Kasumi-1 (cell line): ENCODE measurements at regions not wholly inside any gene's neighbourhood (a gene's known extent, or its start where the extent isn't known, plus 50 kb on each side); places are given as distances from the start of the nearest gene placed in this dataset.

Source experiments
- DNase-seq, 2 experiments: peaks; one replicate each; lab custom pipeline; 2025; lab: John Stamatoyannopoulos, UW

DNA sequence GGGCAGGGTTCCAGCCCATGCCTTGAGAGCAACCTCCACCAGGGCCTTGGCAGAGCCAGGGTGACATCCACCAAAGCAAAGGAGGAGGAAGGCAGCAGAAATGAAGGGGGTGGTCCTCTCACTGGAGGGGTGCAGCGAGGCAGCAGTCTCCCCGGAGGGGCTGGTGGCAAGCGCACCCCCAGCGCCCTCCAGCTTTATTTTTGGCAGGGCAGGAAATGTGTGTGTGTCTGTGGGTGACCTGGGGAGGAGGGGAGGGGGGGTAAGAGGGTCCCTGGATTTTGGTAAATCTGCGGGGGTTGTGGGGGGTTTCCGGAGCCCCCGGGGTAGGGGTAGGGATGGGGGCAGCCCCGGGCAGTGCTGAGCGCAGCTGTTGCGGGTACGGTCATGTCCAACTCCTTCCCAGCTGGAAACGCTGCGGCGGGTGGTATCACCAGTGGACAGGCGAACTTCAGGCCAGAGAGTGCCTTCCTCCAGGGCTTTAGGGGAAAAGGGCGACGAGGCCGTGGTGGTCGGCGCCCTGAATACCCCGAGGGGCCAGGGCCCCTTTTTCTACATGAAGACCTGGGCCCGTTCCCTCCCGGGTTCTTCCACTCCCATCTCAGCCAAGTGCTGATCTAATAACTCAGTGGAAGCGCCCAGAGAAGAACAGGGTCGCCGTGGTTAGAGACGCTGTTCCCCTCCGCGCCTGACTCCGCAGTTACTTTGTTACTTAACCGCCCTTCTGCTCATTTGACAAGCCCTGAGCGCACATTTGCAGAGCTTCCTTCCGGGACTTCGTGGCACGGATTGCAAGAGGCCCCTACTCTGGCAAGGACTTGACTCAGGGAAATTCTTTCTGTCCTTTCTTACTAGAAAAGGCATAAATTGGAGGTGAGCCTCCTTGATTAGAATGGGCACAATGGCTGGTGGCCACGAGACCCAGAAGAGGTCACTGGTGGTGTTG lies 55.2 kb downstream of the FOS start:
- peak; percentile 98 to 99 for DNase-seq

- DNase-seq, result peak; percentile 30 to 65
Measured at GRCh38 chr14:75334549-75335051, 56.0 kb downstream of the FOS start.

GRCh38 chr14:75335571-75335970 lies 56.9 kb downstream of the FOS start:
- DNase-seq, result no peak

GRCh38 chr14:75338398-75338797 lies 59.8 kb downstream of the FOS start:
- DNase-seq, result no peak

DNA sequence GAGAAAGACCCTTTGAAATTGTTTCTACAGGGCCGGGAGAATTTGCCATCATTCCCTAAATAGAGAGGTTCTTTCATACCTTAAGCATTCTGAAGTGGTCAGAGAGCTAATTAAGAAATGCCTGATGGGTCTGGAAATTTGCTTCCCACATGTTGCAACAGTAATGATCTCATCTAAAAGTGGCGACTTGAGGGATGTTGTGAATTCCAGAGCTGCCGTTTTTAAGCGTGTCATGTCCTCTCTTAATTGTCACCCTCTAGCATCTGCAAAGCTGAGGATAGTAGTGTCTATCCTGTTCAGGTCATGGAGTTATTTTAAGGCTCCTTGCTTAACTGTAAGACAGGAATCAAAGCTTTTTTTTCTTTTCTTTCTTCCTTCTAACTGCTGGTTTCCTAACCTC lies 60.4 kb downstream of the FOS start:
- DNase-seq, result no peak

- peak; percentile 88 to 93 for DNase-seq
Measured at GRCh38 chr14:75340921-75341320, 62.3 kb downstream of the FOS start.

GRCh38 chr14:75341620-75342019 lies 63.0 kb downstream of the FOS start:
- DNase-seq, result peak; percentile 71 to 80

DNA sequence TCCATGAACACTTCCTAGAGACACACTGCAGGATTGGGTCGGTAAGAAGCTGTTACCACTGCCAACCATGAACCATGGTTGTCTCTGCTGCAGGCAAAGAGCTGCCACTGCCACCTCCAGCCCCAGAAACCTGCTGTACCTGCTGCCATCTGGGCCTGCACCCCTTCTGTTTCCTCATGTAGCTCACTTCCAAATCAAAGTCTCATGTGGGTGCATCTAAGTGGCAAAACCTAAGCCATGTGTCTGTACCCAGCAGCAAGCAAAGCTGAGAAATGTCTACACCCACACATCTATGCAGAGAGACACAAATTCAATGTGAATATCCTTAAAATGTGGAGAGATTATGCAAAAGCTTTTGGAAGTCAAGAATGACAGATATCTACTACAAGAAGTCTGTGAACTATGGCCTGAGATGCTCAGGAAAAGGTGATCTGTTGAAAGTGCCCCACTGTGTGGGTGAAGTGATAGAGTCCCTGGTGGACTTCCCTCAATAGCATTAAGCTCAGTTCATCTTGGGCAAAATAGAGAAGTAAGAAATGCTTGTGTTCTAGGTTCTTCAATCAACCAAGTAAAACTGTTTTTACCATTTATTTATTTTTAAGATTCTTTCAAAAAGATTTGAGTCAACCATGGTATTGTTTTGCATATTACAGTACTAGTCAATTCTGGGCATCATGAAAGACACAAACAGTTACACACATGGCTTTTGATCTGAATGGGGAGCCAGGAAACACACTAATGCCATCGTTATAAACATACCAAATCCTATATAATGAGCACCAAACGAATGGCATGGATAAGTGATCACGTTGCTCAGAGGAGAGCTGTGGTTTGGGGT lies 64.4 kb downstream of the FOS start:
- peak in 1 of 2 experiments; percentile 18 for DNase-seq

- no peak for DNase-seq
Measured at GRCh38 chr14:75343911-75344310, 65.3 kb downstream of the FOS start.

GRCh38 chr14:75344411-75344810 lies 65.8 kb downstream of the FOS start:
- no peak for DNase-seq

DNA sequence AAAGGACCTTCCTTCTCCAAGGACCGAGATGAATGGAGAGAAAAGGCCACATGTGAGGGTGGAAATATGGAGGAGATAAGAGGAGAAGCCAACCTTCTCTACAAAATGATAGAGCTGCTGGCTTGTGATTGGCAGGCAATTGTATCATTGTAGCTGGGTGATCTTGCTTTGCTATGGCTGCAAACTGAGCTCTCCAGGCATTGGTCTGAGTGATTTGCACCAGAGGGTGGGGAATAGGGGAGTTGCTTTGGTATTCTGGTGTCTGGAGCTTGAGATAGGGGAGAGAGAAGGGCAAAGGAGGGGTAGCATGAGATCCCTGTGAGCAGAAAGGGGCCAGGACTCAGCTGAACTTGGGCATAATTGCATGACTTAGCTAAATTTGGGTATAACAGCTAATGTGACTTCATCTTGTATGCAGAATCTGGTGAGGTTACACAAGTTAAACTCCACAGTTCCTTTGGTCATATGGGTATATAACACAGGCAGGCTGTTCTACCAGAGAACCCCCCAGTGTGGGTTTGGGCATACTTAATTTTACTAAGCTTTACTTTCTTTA lies 72.0 kb downstream of the FOS start:
- no peak for DNase-seq

DNA sequence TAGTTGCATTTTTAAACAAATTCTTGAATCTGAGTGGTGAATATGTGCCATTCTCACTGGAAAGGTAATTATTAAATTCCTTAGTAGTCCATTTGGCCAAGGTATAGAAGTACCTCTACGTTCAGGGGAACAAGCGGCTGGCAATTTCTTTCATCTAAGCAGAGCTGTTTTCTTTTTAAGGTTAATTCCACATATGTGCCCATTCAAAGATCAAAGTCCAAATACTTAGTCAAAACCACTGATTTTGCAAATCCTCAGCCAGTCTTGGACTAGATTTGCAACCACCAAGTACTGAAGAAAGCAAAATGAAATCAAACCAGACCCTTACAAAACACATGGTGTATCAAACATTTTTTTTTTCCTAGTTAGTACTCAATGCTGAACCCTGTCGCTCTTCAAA lies 68.7 kb upstream of the JDP2 start:
- no peak for DNase-seq

- DNase-seq, result no peak
Measured at GRCh38 chr14:75361041-75361440, 66.8 kb upstream of the JDP2 start.

- no peak for DNase-seq
Measured at GRCh38 chr14:75361751-75362433, 65.9 kb upstream of the JDP2 start.

DNA sequence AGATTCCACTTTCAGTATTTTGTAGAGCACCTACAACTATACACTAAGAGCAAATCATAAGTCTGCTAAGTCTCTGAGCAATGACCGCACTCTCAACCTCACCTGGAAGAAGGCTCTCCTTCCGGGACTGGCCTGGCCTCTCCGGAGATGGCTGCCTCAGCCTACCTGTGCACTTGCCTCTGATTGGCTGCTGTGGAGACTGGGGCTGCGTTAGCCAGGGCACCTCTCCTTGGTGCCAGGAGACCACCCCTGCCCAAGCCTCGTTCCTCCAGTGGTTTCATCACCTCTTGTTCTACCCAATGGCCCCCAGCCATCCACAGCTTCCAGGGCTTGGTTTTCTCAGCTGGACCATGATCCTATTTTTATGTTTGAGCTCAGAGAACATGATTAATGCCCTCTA lies 64.7 kb upstream of the JDP2 start:
- DNase-seq, result no peak

DNA sequence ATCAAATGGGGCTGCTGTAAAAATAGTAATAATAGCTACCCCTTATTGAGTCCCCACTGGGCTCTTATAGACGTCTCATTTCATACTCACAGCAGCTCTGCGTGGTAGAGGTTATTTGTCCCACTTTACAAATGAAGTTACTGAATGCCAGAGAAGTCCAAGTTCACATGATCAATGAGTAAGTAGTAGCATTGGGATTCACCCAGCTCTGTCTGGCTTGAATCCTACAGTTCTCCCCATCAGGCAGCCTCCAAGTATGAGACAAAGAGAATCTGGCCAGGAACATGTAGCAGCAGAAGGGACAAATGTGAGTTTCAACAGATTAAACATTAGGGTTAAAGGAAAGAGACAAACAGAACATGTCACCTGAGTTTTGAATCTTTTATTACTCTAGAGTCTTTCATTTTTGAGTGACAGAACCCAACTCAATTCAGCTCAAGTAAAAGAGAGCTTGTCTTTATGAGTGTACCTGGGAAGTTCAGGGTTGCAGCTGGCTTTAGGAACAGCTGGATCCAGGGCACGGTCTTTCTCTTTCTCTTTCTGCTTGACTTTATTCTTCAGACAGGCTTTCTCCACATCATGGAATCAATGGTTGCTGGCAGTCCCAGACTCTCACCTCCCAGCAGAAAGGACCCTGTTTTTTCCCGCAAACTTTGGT lies 64.1 kb upstream of the JDP2 start:
- no peak for DNase-seq

GRCh38 chr14:75365116-75365515 lies 62.7 kb upstream of the JDP2 start:
- no peak for DNase-seq

DNA sequence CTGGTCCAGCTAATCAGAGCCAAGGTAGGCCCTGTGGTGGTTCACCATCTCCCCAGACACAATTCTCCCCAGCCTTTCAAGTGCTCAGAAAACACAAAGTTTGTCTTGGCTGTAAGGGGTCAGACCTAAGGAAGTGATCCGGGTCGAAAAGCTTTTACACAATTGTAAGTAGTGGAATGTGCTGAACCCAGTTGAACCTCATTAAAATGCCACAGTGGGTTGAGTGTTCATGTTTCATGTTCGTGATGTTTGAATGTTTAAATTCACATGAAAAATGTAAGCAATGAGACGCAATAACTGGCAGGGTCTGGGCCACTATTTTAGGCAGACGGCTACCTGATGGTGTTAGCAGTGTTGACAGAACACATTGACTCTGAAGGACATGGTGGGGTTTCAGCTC lies 60.9 kb upstream of the JDP2 start:
- no peak for DNase-seq

- no peak for DNase-seq
Measured at GRCh38 chr14:75368333-75368732, 59.5 kb upstream of the JDP2 start.

- DNase-seq, result no peak
Measured at GRCh38 chr14:75369506-75369905, 58.3 kb upstream of the JDP2 start.
